ENCODE measurements at regions not wholly inside any gene's neighbourhood (a gene's known extent, or its start where the extent isn't known, plus 50 kb on each side); places are given as distances from the start of the nearest gene placed in this dataset.

- intact Hi-C loops (cut with micrococcal nuclease): no loop called here
- no peak overlapping the region for H3K27ac ChIP-seq (replicated peaks)
- H3K36me3 ChIP-seq: no peaks in the 10 kb centered on the region
- H3K9me3 ChIP-seq (replicated peaks): no peaks in the 10 kb centered on the region
- H3K4me3 ChIP-seq: no peak overlapping the region
- TF ChIP-seq CTCF (IDR thresholded peaks at IDR 0.05; ENCODE audit: borderline replicate concordance): no peak
- peaks cover 2% of the 10 kb centered on the region for H3K4me1 ChIP-seq
- H3K27me3 ChIP-seq (ENCODE audit: low read depth): peaks cover 23% of the 10 kb centered on the region
- DNase-seq: no peak
These were observed 145.7 kb upstream of the PRSS16 start for GRCh38 chr6:27101824-27102223.

GRCh38 chr6:27106382-27106781 is 141.1 kb upstream of the PRSS16 start:
- no peaks in the 10 kb centered on the region for H3K27me3 ChIP-seq (ENCODE audit: low read depth)
- intact Hi-C loops (cut with micrococcal nuclease): no loop called here
- no peaks in the 10 kb centered on the region for H3K36me3 ChIP-seq
- no peak overlapping the region for H3K27ac ChIP-seq (replicated peaks)
- no peaks in the 10 kb centered on the region for H3K4me1 ChIP-seq
- no peak for TF ChIP-seq CTCF (IDR thresholded peaks at IDR 0.05; ENCODE audit: borderline replicate concordance)
- no peak for DNase-seq
- H3K4me3 ChIP-seq: no peak overlapping the region
- H3K9me3 ChIP-seq (replicated peaks): peaks cover 2% of the 10 kb centered on the region

GRCh38 chr6:27111743-27112142 is 135.8 kb upstream of the PRSS16 start:
- DNase-seq: no peak
- no peaks in the 10 kb centered on the region for H3K36me3 ChIP-seq
- H3K27ac ChIP-seq (replicated peaks): no peak overlapping the region
- no peak for TF ChIP-seq CTCF (IDR thresholded peaks at IDR 0.05; ENCODE audit: borderline replicate concordance)
- H3K9me3 ChIP-seq (replicated peaks): peaks cover 13% of the 10 kb centered on the region
- H3K4me1 ChIP-seq: no peaks in the 10 kb centered on the region
- H3K27me3 ChIP-seq (ENCODE audit: low read depth): peaks cover 4% of the 10 kb centered on the region
- intact Hi-C loops (cut with micrococcal nuclease): no loop called here
- H3K4me3 ChIP-seq: no peak overlapping the region

GRCh38 chr6:27112974-27113373 is 134.5 kb upstream of the PRSS16 start:
- TF ChIP-seq CTCF (IDR thresholded peaks at IDR 0.05; ENCODE audit: borderline replicate concordance): no peak
- no peak for DNase-seq
- intact Hi-C loops (cut with micrococcal nuclease): no loop called here
- H3K4me1 ChIP-seq: no peaks in the 10 kb centered on the region
- peaks cover 13% of the 10 kb centered on the region for H3K9me3 ChIP-seq (replicated peaks)
- no peaks in the 10 kb centered on the region for H3K36me3 ChIP-seq
- H3K4me3 ChIP-seq: no peak overlapping the region
- no peak overlapping the region for H3K27ac ChIP-seq (replicated peaks)
- peaks cover 4% of the 10 kb centered on the region for H3K27me3 ChIP-seq (ENCODE audit: low read depth)

GRCh38 chr6:27119329-27119728 is 128.2 kb upstream of the PRSS16 start:
- intact Hi-C loops (cut with micrococcal nuclease): no loop called here

More at GRCh38 chr6:27119329-27119728, 128.2 kb upstream of the PRSS16 start:
- TF ChIP-seq CTCF (IDR thresholded peaks at IDR 0.05; ENCODE audit: borderline replicate concordance): no peak
- Histone ChIP-seq H3K4me1 (no peaks in the 10 kb centered on the region), H3K4me3 (no peak overlapping the region), H3K36me3 (no peaks in the 10 kb centered on the region), H3K9me3 (replicated peaks) (no peaks in the 10 kb centered on the region), H3K27ac (replicated peaks) (no peak overlapping the region), H3K27me3 (ENCODE audit: low read depth) (no peaks in the 10 kb centered on the region)
- DNase-seq: no peak
